ENCODE measurements at regions not wholly inside any gene's neighbourhood (a gene's known extent, or its start where the extent isn't known, plus 50 kb on each side); places are given as distances from the start of the nearest gene placed in this dataset.
"Not testable (repeated sequence)": the region's sequence is repeated elsewhere in the genome, so short reads cannot be mapped to it uniquely, and the experiment has no call there.

- in situ Hi-C loops (cut with MboI; ENCODE audit: low sequenced_read_pairs): no loop called here
Observed at GRCh38 chr16:77488652-77489051, 53.8 kb upstream of the ADAMTS18 start.

GRCh38 chr16:77491091-77491490 lies 56.3 kb upstream of the ADAMTS18 start:
- in situ Hi-C loops (cut with MboI; ENCODE audit: low sequenced_read_pairs): no loop called here

- in situ Hi-C loops (cut with MboI; ENCODE audit: low sequenced_read_pairs): no loop called here
Observed at GRCh38 chr16:77496934-77497333, 62.1 kb upstream of the ADAMTS18 start.

- in situ Hi-C loops (cut with MboI; ENCODE audit: low sequenced_read_pairs): no loop called here
Observed at GRCh38 chr16:77499373-77500285, 64.8 kb upstream of the ADAMTS18 start.

- in situ Hi-C loops (cut with MboI; ENCODE audit: low sequenced_read_pairs): no loop called here
Observed at GRCh38 chr16:77500286-77500598, 65.4 kb upstream of the ADAMTS18 start.

GRCh38 chr16:77500934-77501664 lies 66.3 kb upstream of the ADAMTS18 start:
- in situ Hi-C loops (cut with MboI; ENCODE audit: low sequenced_read_pairs): no loop called here

GRCh38 chr16:77502448-77502847 lies 67.6 kb upstream of the ADAMTS18 start:
- in situ Hi-C loops (cut with MboI; ENCODE audit: low sequenced_read_pairs): no loop called here

- in situ Hi-C loops (cut with MboI; ENCODE audit: low sequenced_read_pairs): not testable (repeated sequence)
Observed at GRCh38 chr16:77506492-77506891, 71.7 kb upstream of the ADAMTS18 start.

GRCh38 chr16:77509051-77509450 lies 74.2 kb upstream of the ADAMTS18 start:
- in situ Hi-C loops (cut with MboI; ENCODE audit: low sequenced_read_pairs): no loop called here

GRCh38 chr16:77509796-77510195 lies 75.0 kb upstream of the ADAMTS18 start:
- in situ Hi-C loops (cut with MboI; ENCODE audit: low sequenced_read_pairs): no loop called here

- in situ Hi-C loops (cut with MboI; ENCODE audit: low sequenced_read_pairs): no loop called here
Observed at GRCh38 chr16:77511053-77511452, 76.2 kb upstream of the ADAMTS18 start.

GRCh38 chr16:77514500-77515220 lies 79.8 kb upstream of the ADAMTS18 start:
- in situ Hi-C loops (cut with MboI; ENCODE audit: low sequenced_read_pairs): no loop called here

GRCh38 chr16:77525226-77525625 lies 90.4 kb upstream of the ADAMTS18 start:
- in situ Hi-C loops (cut with MboI; ENCODE audit: low sequenced_read_pairs): not testable (repeated sequence)

- in situ Hi-C loops (cut with MboI; ENCODE audit: low sequenced_read_pairs): no loop called here
Observed at GRCh38 chr16:77531752-77532151, 96.9 kb upstream of the ADAMTS18 start.

- in situ Hi-C loops (cut with MboI; ENCODE audit: low sequenced_read_pairs): no loop called here
Observed at GRCh38 chr16:77536809-77537208, 102.0 kb upstream of the ADAMTS18 start.

- in situ Hi-C loops (cut with MboI; ENCODE audit: low sequenced_read_pairs): no loop called here
Observed at GRCh38 chr16:77539421-77540034, 104.7 kb upstream of the ADAMTS18 start.

GRCh38 chr16:77540646-77541045 lies 105.8 kb upstream of the ADAMTS18 start:
- in situ Hi-C loops (cut with MboI; ENCODE audit: low sequenced_read_pairs): no loop called here

GRCh38 chr16:77541165-77541564 lies 106.3 kb upstream of the ADAMTS18 start:
- in situ Hi-C loops (cut with MboI; ENCODE audit: low sequenced_read_pairs): no loop called here

GRCh38 chr16:77548151-77548550 lies 113.3 kb upstream of the ADAMTS18 start:
- in situ Hi-C loops (cut with MboI; ENCODE audit: low sequenced_read_pairs): no loop called here

GRCh38 chr16:77548766-77549165 lies 113.9 kb upstream of the ADAMTS18 start:
- in situ Hi-C loops (cut with MboI; ENCODE audit: low sequenced_read_pairs): no loop called here

GRCh38 chr16:77549876-77550275 lies 115.0 kb upstream of the ADAMTS18 start:
- in situ Hi-C loops (cut with MboI; ENCODE audit: low sequenced_read_pairs): no loop called here
